ENCODE measurements at regions not wholly inside any gene's neighbourhood (a gene's known extent, or its start where the extent isn't known, plus 50 kb on each side); places are given as distances from the start of the nearest gene placed in this dataset.

GRCh38 chr6:137706083-137706750 is 160.8 kb upstream of the TNFAIP3 start:
- TF ChIP-seq CTCF (IDR thresholded peaks at IDR 0.05 in 2 of 3, conservative IDR thresholded peaks at IDR 0.05 in 1 of 3; ENCODE audit: control insufficient read depth in 2 of 3, extremely low read depth in 1 of 3, insufficient read depth in 1 of 3, low read depth in 3 of 3, low read length in 3 of 3) = no peak
- no peak for TF ChIP-seq SIN3A (IDR thresholded peaks at IDR 0.05; ENCODE audit: low read depth, low read length)
